Tibial nerve (tissue), 4 donors: ENCODE measurements at regions not wholly inside any gene's neighbourhood (a gene's known extent, or its start where the extent isn't known, plus 50 kb on each side); places are given as distances from the start of the nearest gene placed in this dataset.

Experiments
- DNase-seq, 2 donors: peaks; one replicate each; pipeline ENCODE4 v3.0.0-alpha.2; 2019; ENCODE audit warnings: low spot score in 2 of 2
- H3K27ac ChIP-seq, 4 donors: fragments of 200-600 bp; sonication (generic) in 3 of 4; one replicate each; pipeline ENCODE4 v1.5.1; 2017 to 2019; ENCODE audit warnings: mild to moderate bottlenecking in 1 of 4
- H3K27me3 ChIP-seq, 2 donors: fragments of 200-600 bp; sonication (generic) in 1 of 2; one replicate each; pipeline versions ENCODE4 v1.5.1 to v1.6.0; 2017 to 2019
- H3K36me3 ChIP-seq, 3 donors: fragments of 200-600 bp; sonication (generic); one replicate each; pipeline ENCODE4 v1.5.1; 2018 to 2019
- H3K4me1 ChIP-seq, 4 donors: fragments of 200-600 bp; sonication (generic) in 3 of 4; one replicate each; pipeline ENCODE4 v1.5.1; 2017 to 2019
- H3K4me3 ChIP-seq, 4 donors: fragments of 200-600 bp; sonication (generic) in 3 of 4; one replicate each; pipeline ENCODE4 v1.5.1; 2017 to 2019; ENCODE audit warnings: mild to moderate bottlenecking in 1 of 4, moderate library complexity in 1 of 4
- H3K9me3 ChIP-seq, 4 donors: fragments of 200-600 bp; sonication (generic) in 3 of 4; one replicate each; pipeline ENCODE4 v1.5.1; 2017 to 2019
- CTCF ChIP-seq, 5 experiments: fragments of 200-600 bp in 3 of 5; fragments of 450-650 bp in 2 of 5; sonication (generic) in 3 of 5; IDR thresholded peaks; one replicate each; pipeline ENCODE4 v1.5.1; 2016 to 2019; ENCODE audit warnings: antibody characterized with exemption in 5 of 5, mild to moderate bottlenecking in 3 of 5, moderate library complexity in 2 of 5
- EP300 ChIP-seq, 2 donors: sonication (generic); formaldehyde crosslinking; IDR thresholded peaks; one replicate each; pipeline ENCODE4 v1.6.1; 2017; ENCODE audit warnings: antibody characterized with exemption in 2 of 2, mild to moderate bottlenecking in 1 of 2
- POLR2A ChIP-seq, 2 donors: fragments of 450-650 bp; IDR thresholded peaks; one replicate each; pipeline ENCODE4 v1.6.1; 2017; ENCODE audit warnings: antibody characterized with exemption in 2 of 2, mild to moderate bottlenecking in 2 of 2, moderate library complexity in 2 of 2
- WGBS, 2 donors: methylation state at CpG; one replicate each; pipeline ENCODE4 v1.1.5; 2018; 5-methylcytosine and 5-hydroxymethylcytosine counted together

- Histone ChIP-seq H3K27ac (no peak overlapping the region), H3K4me1 (no peaks in the 10 kb centered on the region), H3K9me3 (no peaks in the 10 kb centered on the region), H3K27me3 (no peaks in the 10 kb centered on the region), H3K36me3 (no peaks in the 10 kb centered on the region), H3K4me3 (no peak overlapping the region)
- TF ChIP-seq POLR2A (IDR thresholded peaks at IDR 0.05), result no peak
- no peak for TF ChIP-seq CTCF (IDR thresholded peaks at IDR 0.05)
- no peak for TF ChIP-seq EP300 (IDR thresholded peaks at IDR 0.05)
- 92 to 97% methylated on average over 2 of the region's 2 CpGs for WGBS, 2 donors
- DNase-seq, result no peak
Observed at GRCh38 chr3:41060106-41060505, 139.2 kb upstream of the CTNNB1 start.

GRCh38 chr3:41064070-41064469 lies 135.2 kb upstream of the CTNNB1 start:
- no peak for DNase-seq
- Histone ChIP-seq H3K27me3 (no peaks in the 10 kb centered on the region), H3K4me1 (peaks cover 0 to 5% (median 0%) of the 10 kb centered on the region in 4 donors), H3K4me3 (no peak overlapping the region), H3K9me3 (no peaks in the 10 kb centered on the region), H3K27ac (no peak overlapping the region), H3K36me3 (no peaks in the 10 kb centered on the region)
- TF ChIP-seq POLR2A (IDR thresholded peaks at IDR 0.05) (no peak), EP300 (IDR thresholded peaks at IDR 0.05) (no peak), CTCF (IDR thresholded peaks at IDR 0.05) (no peak)
- 96 to 97% methylated on average over 1 of the region's 1 CpG for WGBS, 2 donors

- Histone ChIP-seq H3K4me1 (peaks cover 0 to 5% (median 0%) of the 10 kb centered on the region in 4 donors), H3K27ac (no peak overlapping the region), H3K9me3 (no peaks in the 10 kb centered on the region), H3K27me3 (no peaks in the 10 kb centered on the region), H3K4me3 (no peak overlapping the region), H3K36me3 (no peaks in the 10 kb centered on the region)
- TF ChIP-seq CTCF (IDR thresholded peaks at IDR 0.05) (no peak), POLR2A (IDR thresholded peaks at IDR 0.05) (no peak), EP300 (IDR thresholded peaks at IDR 0.05) (no peak)
- DNase-seq, result no peak
- 95 to 97% methylated on average over 2 of the region's 2 CpGs for WGBS, 2 donors
Observed at GRCh38 chr3:41064526-41064925, 134.8 kb upstream of the CTNNB1 start.

GRCh38 chr3:41065340-41065739 lies 134.0 kb upstream of the CTNNB1 start:
- Histone ChIP-seq H3K4me3 (no peak overlapping the region), H3K9me3 (no peaks in the 10 kb centered on the region), H3K4me1 (peaks cover 0 to 5% (median 0%) of the 10 kb centered on the region in 4 donors), H3K27ac (no peak overlapping the region), H3K36me3 (no peaks in the 10 kb centered on the region), H3K27me3 (no peaks in the 10 kb centered on the region)
- no peak for DNase-seq
- TF ChIP-seq POLR2A (IDR thresholded peaks at IDR 0.05) (no peak), EP300 (IDR thresholded peaks at IDR 0.05) (no peak), CTCF (IDR thresholded peaks at IDR 0.05) (no peak)
- WGBS, 2 donors, result 93 to 100% methylated on average over 2 of the region's 2 CpGs

GRCh38 chr3:41073190-41073589 lies 126.1 kb upstream of the CTNNB1 start:
- Histone ChIP-seq H3K27me3 (no peaks in the 10 kb centered on the region), H3K36me3 (no peaks in the 10 kb centered on the region), H3K4me3 (no peak overlapping the region), H3K9me3 (no peaks in the 10 kb centered on the region), H3K27ac (no peak overlapping the region), H3K4me1 (peaks cover 0 to 5% (median 0%) of the 10 kb centered on the region in 4 donors)
- TF ChIP-seq POLR2A (IDR thresholded peaks at IDR 0.05) (no peak), EP300 (IDR thresholded peaks at IDR 0.05) (no peak), CTCF (IDR thresholded peaks at IDR 0.05) (no peak)
- no peak for DNase-seq
- WGBS, 2 donors, result 82 to 83% methylated on average over 5 of the region's 5 CpGs
